BLaER1 (cell line): ENCODE measurements at regions not wholly inside any gene's neighbourhood (a gene's known extent, or its start where the extent isn't known, plus 50 kb on each side); places are given as distances from the start of the nearest gene placed in this dataset.
"Not testable (repeated sequence)": the region's sequence is repeated elsewhere in the genome, so short reads cannot be mapped to it uniquely, and the experiment has no call there.

Source experiments
- H3K27ac ChIP-seq: shearing (Covaris generic); formaldehyde crosslinking; 2 replicates; pipeline ENCODE4 v1.8.1; 2022
- H3K27me3 ChIP-seq: shearing (Covaris generic); formaldehyde crosslinking; 2 replicates; pipeline ENCODE4 v1.8.1; 2022
- H3K36me3 ChIP-seq: shearing (Covaris generic); formaldehyde crosslinking; 2 replicates; pipeline ENCODE4 v1.8.1; 2022
- H3K4me1 ChIP-seq: shearing (Covaris generic); formaldehyde crosslinking; 2 replicates; pipeline ENCODE4 v1.8.1; 2022
- H3K4me2 ChIP-seq: shearing (Covaris generic); formaldehyde crosslinking; 2 replicates; pipeline ENCODE4 v1.8.1; 2022
- H3K4me3 ChIP-seq: shearing (Covaris generic); formaldehyde crosslinking; 2 replicates; pipeline ENCODE4 v1.8.1; 2022
- H3K9ac ChIP-seq: shearing (Covaris generic); formaldehyde crosslinking; 2 replicates; pipeline ENCODE4 v1.8.1; 2022
- H3K9me3 ChIP-seq: shearing (Covaris generic); formaldehyde crosslinking; 2 replicates; pipeline ENCODE4 v1.8.1; 2022
- H4K20me1 ChIP-seq: shearing (Covaris generic); formaldehyde crosslinking; 2 replicates; pipeline ENCODE4 v1.8.1; 2022
- Cebpa-rat ChIP-seq: shearing (Covaris generic); IDR thresholded peaks from 2 replicates; pipeline ENCODE4 v1.8.1; 2022

DNA sequence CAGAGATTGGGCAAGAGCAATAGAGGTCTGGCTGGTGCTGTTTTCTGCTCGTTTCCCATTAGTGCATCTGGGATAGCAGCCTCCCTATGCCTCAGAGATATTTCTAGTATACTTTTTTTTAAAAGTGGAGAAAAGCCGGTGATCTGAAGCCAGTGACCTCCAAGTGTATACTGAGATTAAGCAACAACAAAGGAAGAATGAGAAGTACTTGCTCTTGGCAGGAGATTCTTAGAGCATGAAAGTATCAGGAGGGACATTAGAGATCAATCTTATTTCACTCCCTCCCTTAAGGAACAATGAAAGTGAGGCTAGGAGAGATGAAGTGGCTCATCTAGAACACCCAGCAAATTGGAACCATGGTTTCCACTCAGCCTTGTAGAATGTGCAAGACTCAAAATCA is 423.3 kb downstream of the SOX2 start:
- H3K4me2 ChIP-seq = no peak overlapping the region
- no peaks in the 10 kb centered on the region for H3K4me1 ChIP-seq
- H3K27me3 ChIP-seq = no peaks in the 10 kb centered on the region
- H4K20me1 ChIP-seq = no peaks in the 10 kb centered on the region
- no peak for TF ChIP-seq Cebpa-rat
- H3K27ac ChIP-seq = no peak overlapping the region
- no peak overlapping the region for H3K9ac ChIP-seq
- H3K36me3 ChIP-seq = no peaks in the 10 kb centered on the region
- H3K4me3 ChIP-seq = no peak overlapping the region
- no peaks in the 10 kb centered on the region for H3K9me3 ChIP-seq

- Histone ChIP-seq H4K20me1 (no peaks in the 10 kb centered on the region), H3K4me1 (no peaks in the 10 kb centered on the region), H3K4me2 (no peak overlapping the region), H3K36me3 (no peaks in the 10 kb centered on the region), H3K9me3 (no peaks in the 10 kb centered on the region), H3K9ac (no peak overlapping the region), H3K4me3 (no peak overlapping the region), H3K27me3 (no peaks in the 10 kb centered on the region), H3K27ac (no peak overlapping the region)
- TF ChIP-seq Cebpa-rat = no peak
Observed at GRCh38 chr3:182136008-182136910, 424.5 kb downstream of the SOX2 start.

DNA sequence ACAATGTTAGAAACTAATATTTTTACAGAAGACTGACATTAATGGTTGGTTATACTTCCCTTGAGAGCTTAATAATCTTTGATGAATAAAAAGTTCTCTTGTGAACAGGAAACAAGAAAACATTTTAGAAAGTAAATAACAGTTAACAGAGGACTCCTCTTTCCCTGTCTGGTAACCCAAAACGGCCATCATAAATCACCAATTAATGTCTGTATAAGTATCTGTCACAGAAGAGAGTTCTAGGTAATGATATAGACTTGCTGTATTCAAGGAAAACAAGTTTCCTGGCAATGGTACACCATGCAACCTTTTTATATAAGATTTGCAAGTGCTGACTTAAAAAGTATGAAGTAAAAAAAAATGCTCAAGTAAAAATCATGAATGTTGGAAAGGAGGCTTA is 426.7 kb downstream of the SOX2 start:
- H3K27ac ChIP-seq = no peak overlapping the region
- H3K4me1 ChIP-seq = no peaks in the 10 kb centered on the region
- H4K20me1 ChIP-seq = no peaks in the 10 kb centered on the region
- no peaks in the 10 kb centered on the region for H3K36me3 ChIP-seq
- no peak overlapping the region for H3K4me3 ChIP-seq
- no peak for TF ChIP-seq Cebpa-rat
- no peak overlapping the region for H3K4me2 ChIP-seq
- no peaks in the 10 kb centered on the region for H3K9me3 ChIP-seq
- H3K27me3 ChIP-seq = no peaks in the 10 kb centered on the region
- no peak overlapping the region for H3K9ac ChIP-seq

DNA sequence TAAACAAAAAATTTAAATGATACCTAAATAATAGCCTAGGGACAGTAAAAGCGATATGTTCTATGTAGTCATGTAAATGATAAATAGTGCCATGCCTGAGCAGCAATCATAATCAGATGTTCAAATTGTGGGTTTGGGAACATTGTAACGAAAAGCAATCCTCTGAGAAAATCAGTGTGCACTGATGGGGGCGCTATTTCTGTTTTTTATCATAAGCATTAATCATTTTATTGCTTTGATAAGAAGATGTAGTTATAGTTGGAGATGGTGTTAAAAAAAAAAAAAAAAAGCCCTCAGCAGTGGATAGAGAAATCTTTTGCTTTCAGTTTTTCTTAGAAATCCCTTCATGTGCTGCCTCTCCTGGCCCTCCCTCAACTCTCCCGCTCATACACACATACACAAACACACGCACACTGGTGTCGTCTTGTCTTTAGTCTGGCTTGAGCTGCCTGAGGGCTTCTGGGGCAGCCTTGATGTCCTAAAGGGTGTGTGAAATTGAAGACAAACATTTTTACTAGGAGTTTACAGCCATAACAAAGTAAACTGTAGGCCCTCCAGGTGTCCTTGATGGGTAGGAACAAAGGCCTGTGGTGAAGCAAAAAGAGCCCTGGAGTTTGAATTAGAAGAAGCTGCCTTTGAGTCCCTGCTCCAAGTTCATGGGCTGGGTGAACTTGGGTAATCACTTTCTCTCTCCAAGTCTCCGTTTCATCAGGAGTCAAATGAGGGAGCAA is 428.1 kb downstream of the SOX2 start:
- TF ChIP-seq Cebpa-rat = no peak
- Histone ChIP-seq H3K36me3 (no peaks in the 10 kb centered on the region), H3K27me3 (no peaks in the 10 kb centered on the region), H3K4me2 (no peak overlapping the region), H3K9me3 (no peaks in the 10 kb centered on the region), H3K4me3 (no peak overlapping the region), H3K4me1 (no peaks in the 10 kb centered on the region), H3K27ac (no peak overlapping the region), H4K20me1 (no peaks in the 10 kb centered on the region), H3K9ac (no peak overlapping the region)

GRCh38 chr3:182142928-182143327 is 431.2 kb downstream of the SOX2 start:
- H3K9me3 ChIP-seq = no peaks in the 10 kb centered on the region
- no peaks in the 10 kb centered on the region for H3K36me3 ChIP-seq
- no peaks in the 10 kb centered on the region for H3K4me1 ChIP-seq
- no peak overlapping the region for H3K27ac ChIP-seq
- H3K27me3 ChIP-seq = no peaks in the 10 kb centered on the region
- H3K4me2 ChIP-seq = no peak overlapping the region
- no peaks in the 10 kb centered on the region for H4K20me1 ChIP-seq
- TF ChIP-seq Cebpa-rat = no peak
- H3K4me3 ChIP-seq = no peak overlapping the region
- no peak overlapping the region for H3K9ac ChIP-seq

- TF ChIP-seq Cebpa-rat = no peak
- Histone ChIP-seq H3K9me3 (no peaks in the 10 kb centered on the region), H3K9ac (no peak overlapping the region)
Observed at GRCh38 chr3:182143903-182144302, 432.2 kb downstream of the SOX2 start.

DNA sequence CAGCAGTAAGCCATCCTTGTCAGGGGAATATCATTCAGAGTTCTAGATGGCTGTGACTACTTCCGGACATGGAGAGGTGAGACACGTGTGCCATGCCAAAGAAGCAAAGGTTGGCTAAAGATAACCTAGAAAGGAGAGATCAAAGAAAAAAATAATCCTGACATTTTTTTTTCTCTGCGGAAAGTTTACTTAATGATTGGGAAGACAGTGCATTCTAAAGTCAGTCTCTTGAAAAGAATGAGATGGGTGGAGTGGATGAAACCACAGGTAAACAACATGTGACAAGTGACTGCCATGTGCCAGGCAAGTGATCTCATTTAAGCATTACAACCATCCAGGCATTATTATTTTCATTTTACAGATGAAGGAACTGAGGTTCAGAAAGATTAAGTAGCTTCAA is 436.6 kb downstream of the SOX2 start:
- TF ChIP-seq Cebpa-rat = no peak
- Histone ChIP-seq H3K36me3 (no peaks in the 10 kb centered on the region), H3K9ac (no peak overlapping the region)

More at GRCh38 chr3:182143903-182144302, 432.2 kb downstream of the SOX2 start:
- Histone ChIP-seq H3K4me3 (no peak overlapping the region), H3K27me3 (no peaks in the 10 kb centered on the region), H3K4me1 (no peaks in the 10 kb centered on the region), H4K20me1 (no peaks in the 10 kb centered on the region), H3K36me3 (no peaks in the 10 kb centered on the region), H3K27ac (no peak overlapping the region), H3K4me2 (no peak overlapping the region)

GRCh38 chr3:182149594-182149993 is 437.9 kb downstream of the SOX2 start:
- no peaks in the 10 kb centered on the region for H3K27me3 ChIP-seq
- H3K4me3 ChIP-seq = no peak overlapping the region
- H3K27ac ChIP-seq = no peak overlapping the region
- TF ChIP-seq Cebpa-rat = no peak
- H4K20me1 ChIP-seq = no peaks in the 10 kb centered on the region
- no peak overlapping the region for H3K9ac ChIP-seq
- H3K4me2 ChIP-seq = no peak overlapping the region
- H3K36me3 ChIP-seq = no peaks in the 10 kb centered on the region
- H3K4me1 ChIP-seq = no peaks in the 10 kb centered on the region
- H3K9me3 ChIP-seq = no peaks in the 10 kb centered on the region; the same call in 1 of the 2 replicates

More for the DNA sequence above, 436.6 kb downstream of the SOX2 start:
- no peaks in the 10 kb centered on the region; the same call in 1 of the 2 replicates for H3K9me3 ChIP-seq
- no peak overlapping the region for H3K27ac ChIP-seq
- H3K4me1 ChIP-seq = no peaks in the 10 kb centered on the region
- no peaks in the 10 kb centered on the region for H4K20me1 ChIP-seq
- H3K4me3 ChIP-seq = no peak overlapping the region
- no peak overlapping the region for H3K4me2 ChIP-seq
- no peaks in the 10 kb centered on the region for H3K27me3 ChIP-seq

DNA sequence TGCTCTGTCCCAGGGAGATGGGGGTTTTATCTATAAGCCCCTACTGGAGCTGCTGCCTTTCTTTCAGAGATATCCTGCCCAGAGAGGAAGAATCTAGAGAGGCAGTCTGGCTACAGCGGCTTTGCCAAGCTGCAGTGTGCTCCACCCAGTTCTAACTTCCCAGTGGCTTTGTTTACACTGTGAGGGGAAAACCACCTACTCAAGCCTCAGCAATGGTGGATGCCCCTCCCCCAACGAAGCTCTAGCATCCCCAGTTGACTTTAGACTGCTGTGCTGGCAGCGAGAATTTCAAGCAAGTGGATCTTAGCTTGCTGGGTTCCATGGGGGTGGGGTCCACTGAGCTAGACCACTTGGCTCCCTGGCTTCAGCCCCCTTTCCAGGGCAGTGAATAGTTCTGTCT is 444.6 kb downstream of the SOX2 start:
- not testable (repeated sequence) for H3K4me3 ChIP-seq, H3K36me3 ChIP-seq, H3K4me2 ChIP-seq, H3K27ac ChIP-seq, H3K9ac ChIP-seq, H3K27me3 ChIP-seq, H3K4me1 ChIP-seq, H3K9me3 ChIP-seq, H4K20me1 ChIP-seq

GRCh38 chr3:182165234-182165633 is 453.5 kb downstream of the SOX2 start:
- no peak for TF ChIP-seq Cebpa-rat
- Histone ChIP-seq H3K9me3 (no peaks in the 10 kb centered on the region), H3K4me2 (no peak overlapping the region), H3K36me3 (no peaks in the 10 kb centered on the region), H3K27me3 (no peaks in the 10 kb centered on the region), H3K4me3 (no peak overlapping the region), H3K9ac (no peak overlapping the region), H3K4me1 (no peaks in the 10 kb centered on the region), H3K27ac (no peak overlapping the region), H4K20me1 (no peaks in the 10 kb centered on the region)
